GM18499 (cell line): ENCODE measurements at regions not wholly inside any gene's neighbourhood (a gene's known extent, or its start where the extent isn't known, plus 50 kb on each side); places are given as distances from the start of the nearest gene placed in this dataset.

Experiments
- ATAC-seq: cut with Tn5 transposase; IDR thresholded peaks from one replicate; pipeline ENCODE4 v1.9.1; 2021; ENCODE audit warnings: moderate number of reproducible peaks; ENCODE audit not compliant: insufficient read depth, unreplicated experiment

DNA sequence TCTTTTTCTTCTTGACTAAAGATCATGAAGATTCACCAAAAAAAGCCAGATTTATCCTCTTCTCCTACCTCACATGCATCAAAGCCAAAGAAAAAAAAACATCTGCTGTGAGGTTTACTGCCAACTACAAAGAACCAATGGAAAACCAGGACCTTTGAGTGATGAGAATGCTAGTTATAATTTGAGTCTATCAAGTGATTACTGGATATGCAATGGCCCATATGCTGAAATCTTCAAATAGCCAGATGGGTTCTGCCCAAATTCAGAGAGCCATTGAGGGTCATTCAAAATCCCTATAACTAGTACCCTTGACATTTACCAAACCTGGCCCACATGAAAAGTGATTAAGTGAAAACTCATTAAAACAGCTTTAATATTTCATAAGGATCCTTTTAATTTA, 78.4 kb upstream of the ACO1 start:
- no peak for ATAC-seq

DNA sequence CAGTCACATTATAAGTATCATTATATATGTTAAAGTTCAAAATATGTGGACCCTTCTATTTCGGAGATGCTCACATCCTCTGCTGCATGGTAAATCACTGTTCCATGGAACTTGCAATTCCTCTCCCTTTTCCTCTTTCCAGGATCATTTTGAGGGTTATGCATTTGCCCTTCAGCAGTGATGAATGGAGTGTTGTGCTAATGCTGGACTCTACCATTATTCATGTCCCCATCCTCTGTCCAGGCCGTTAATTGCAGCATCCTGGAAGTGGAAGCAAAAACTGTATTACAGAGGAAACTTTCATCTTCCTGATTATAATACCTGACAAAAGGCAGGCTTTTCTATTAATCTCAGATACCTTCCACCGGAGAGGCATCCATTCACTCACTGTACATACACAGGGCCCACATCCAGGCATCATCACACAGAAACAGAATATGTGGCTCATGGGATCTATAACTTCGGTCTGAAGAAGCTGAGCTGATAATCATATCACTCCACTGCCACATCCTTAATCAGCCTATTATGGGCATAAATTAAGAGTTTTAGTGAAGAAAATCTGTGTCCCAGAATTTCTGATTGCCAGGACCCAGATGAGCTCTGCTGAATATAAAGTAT, 65.0 kb upstream of the ACO1 start:
- ATAC-seq, result no peak

DNA sequence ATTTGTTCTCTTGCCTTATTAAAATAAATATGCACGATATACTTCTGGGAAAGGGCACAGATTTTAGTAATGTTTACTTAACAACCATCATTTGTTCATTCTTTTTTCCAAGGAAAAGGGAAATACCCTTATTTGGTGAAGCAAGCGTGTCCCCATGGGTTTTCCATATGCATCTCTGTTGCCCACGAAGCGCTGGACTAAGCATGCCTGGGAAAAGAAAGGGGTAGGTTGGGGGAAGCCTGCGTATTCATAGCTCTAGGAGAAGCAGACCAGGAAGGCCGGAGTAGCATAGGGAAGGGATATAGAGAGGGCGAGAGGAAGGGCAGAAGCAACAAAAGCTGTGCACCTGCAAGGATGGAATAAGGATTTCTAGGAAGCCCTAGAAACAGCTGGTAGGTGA, 61.8 kb upstream of the ACO1 start:
- ATAC-seq, result no peak

DNA sequence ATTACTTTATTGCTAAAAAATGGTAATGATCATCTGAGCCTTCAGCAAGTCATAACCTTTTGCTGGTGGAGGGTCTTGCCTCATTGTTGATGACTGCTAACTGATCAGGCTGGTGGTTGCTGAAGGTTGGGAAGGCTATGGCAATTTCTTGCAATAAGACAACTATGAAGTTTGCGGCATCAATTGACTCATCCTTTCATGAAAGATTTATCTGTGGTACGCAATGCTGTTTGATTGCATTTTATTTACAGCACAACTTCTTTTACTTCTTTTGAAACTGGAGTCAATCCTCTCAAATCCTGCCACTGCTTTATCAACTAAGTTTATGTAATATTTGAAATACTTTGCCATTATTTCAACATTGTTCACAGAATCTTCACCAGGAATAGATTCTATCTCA, 58.3 kb upstream of the ACO1 start:
- ATAC-seq, result no peak

DNA sequence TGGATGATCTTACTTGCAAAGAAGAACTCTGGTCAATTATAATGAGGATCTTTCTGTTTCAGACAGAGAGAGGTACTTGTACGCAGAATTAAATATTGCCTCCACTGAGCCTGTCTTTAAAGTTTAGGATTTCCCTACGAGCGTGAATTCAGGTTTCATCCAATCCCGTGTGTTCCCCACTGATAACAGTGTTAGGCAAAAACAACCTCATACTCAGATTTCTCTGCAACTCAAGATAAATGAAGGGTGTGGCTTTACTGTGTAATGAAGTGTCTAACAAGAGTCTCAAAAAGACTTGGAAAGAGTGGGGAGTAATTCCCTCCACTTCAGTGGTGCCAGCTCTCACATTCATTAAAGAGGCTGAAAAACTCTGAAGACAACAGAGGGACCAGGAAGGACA, 53.2 kb upstream of the ACO1 start:
- no peak for ATAC-seq

DNA sequence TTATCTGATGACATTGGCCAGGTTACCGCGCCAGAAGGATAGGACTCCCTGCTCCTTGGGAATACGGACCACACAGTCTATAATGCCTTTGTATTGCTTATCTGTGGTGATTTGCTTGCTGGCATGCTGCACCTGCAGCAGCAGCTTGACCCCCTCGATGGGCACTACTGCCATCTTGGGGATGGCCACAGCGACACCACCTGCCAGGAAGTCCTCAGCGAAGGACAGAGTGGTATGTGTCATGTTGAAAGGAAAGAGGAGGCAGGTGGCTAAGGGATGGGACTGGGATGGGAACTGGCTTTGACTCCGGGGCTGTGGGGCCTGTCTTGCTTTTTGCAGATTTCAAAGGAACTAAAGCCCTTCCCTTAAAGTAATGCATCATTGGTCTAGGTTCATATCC, 50.3 kb upstream of the ACO1 start:
- ATAC-seq, result no peak
